ENCODE measurements at regions not wholly inside any gene's neighbourhood (a gene's known extent, or its start where the extent isn't known, plus 50 kb on each side); places are given as distances from the start of the nearest gene placed in this dataset.

GRCh38 chr18:33833842-33834241 lies 255.8 kb downstream of the ASXL3 start:
- DNase-seq (ENCODE audit: low spot score), result no peak
- peaks cover 4% of the 10 kb centered on the region; the same call in 1 of the 3 replicates for H3K36me3 Mint-ChIP-seq (ENCODE audit: low read depth)
- H3K4me1 Mint-ChIP-seq, result peaks cover 22% of the 10 kb centered on the region
- TF ChIP-seq ETS1 (IDR thresholded peaks at IDR 0.05) (no peak), CREB1 (CRISPR knock-in tag; IDR thresholded peaks at IDR 0.05; ENCODE audit: low read depth) (no peak), REST (IDR thresholded peaks at IDR 0.05; ENCODE audit: unreplicated experiment) (no peak), EZH2phosphoT487 (IDR thresholded peaks at IDR 0.05; ENCODE audit: unreplicated experiment) (no peak), STAT1 (IDR thresholded peaks at IDR 0.05; ENCODE audit: unreplicated experiment) (no peak), CTCF (conservative IDR thresholded peaks at IDR 0.05; ENCODE audit: low read depth in 2 of 2) (peak; percentile 55 to 61), EZH2 (IDR thresholded peaks at IDR 0.05; ENCODE audit: low read depth, unreplicated experiment) (no peak)
- Histone ChIP-seq H3K36me3 (ENCODE audit: insufficient read depth) (no peaks in the 10 kb centered on the region), H2AFZ (no peak overlapping the region), H3K27me3 (ENCODE audit: insufficient read depth) (no peaks in the 10 kb centered on the region), H3K27ac (ENCODE audit: low read depth) (no peak overlapping the region), H3K4me2 (no peak overlapping the region), H3K4me3 (no peak overlapping the region), H4K20me1 (replicated peaks; ENCODE audit: insufficient read depth) (no peaks in the 10 kb centered on the region), H3F3A (replicated peaks; ENCODE audit: low read depth) (no peaks in the 10 kb centered on the region), H3K4me1 (ENCODE audit: insufficient read depth) (peaks cover 15% of the 10 kb centered on the region), H3K79me2 (replicated peaks; ENCODE audit: insufficient read depth) (no peaks in the 10 kb centered on the region), H3K9me2 (ENCODE audit: insufficient read depth) (no peaks in the 10 kb centered on the region)
- peaks cover 10% of the 10 kb centered on the region for H3K9me3 Mint-ChIP-seq
- ATAC-seq, result no peak
- no peak overlapping the region for H3K27ac Mint-ChIP-seq
- no peak overlapping the region for H3K4me3 Mint-ChIP-seq
- H3K27me3 Mint-ChIP-seq (ENCODE audit: insufficient read depth, low read depth, poor library complexity), result peaks cover 2% of the 10 kb centered on the region

- Mint-ChIP-seq H3K36me3 (ENCODE audit: low read depth) (peaks cover 4% of the 10 kb centered on the region; the same call in 1 of the 3 replicates), H3K27me3 (ENCODE audit: insufficient read depth, low read depth, poor library complexity) (peaks cover 2% of the 10 kb centered on the region), H3K27ac (no peak overlapping the region), H3K4me1 (peaks cover 9% of the 10 kb centered on the region; the same call in 2 of the 3 replicates), H3K9me3 (peaks cover 10% of the 10 kb centered on the region), H3K4me3 (no peak overlapping the region)
- peaks cover under 1% of the 10 kb centered on the region; the same call in 1 of the 2 replicates for H3K4me1 ChIP-seq (ENCODE audit: insufficient read depth)
- ATAC-seq (no peak), DNase-seq (ENCODE audit: low spot score) (no peak)
- H3K4me2 ChIP-seq, result no peak overlapping the region
- no peak overlapping the region for H2AFZ ChIP-seq
- H3K4me3 ChIP-seq, result no peak overlapping the region
- no peak overlapping the region for H3K27ac ChIP-seq (ENCODE audit: low read depth)
- no peaks in the 10 kb centered on the region for H3K9me2 ChIP-seq (ENCODE audit: insufficient read depth)
- no peaks in the 10 kb centered on the region for H3K79me2 ChIP-seq (replicated peaks; ENCODE audit: insufficient read depth)
- H4K20me1 ChIP-seq (replicated peaks; ENCODE audit: insufficient read depth), result no peaks in the 10 kb centered on the region
- no peaks in the 10 kb centered on the region for H3F3A ChIP-seq (replicated peaks; ENCODE audit: low read depth)
- H3K36me3 ChIP-seq (ENCODE audit: insufficient read depth), result no peaks in the 10 kb centered on the region
- no peaks in the 10 kb centered on the region for H3K27me3 ChIP-seq (ENCODE audit: insufficient read depth)
- no peak for TF ChIP-seq CTCF (conservative IDR thresholded peaks at IDR 0.05; ENCODE audit: low read depth in 2 of 2)
- TF ChIP-seq NANOG (IDR thresholded peaks at IDR 0.05; ENCODE audit: borderline replicate concordance), result no peak
- no peak for TF ChIP-seq POLR2AphosphoS5 (IDR thresholded peaks at IDR 0.05; ENCODE audit: low read depth)
- TF ChIP-seq ZNF114 (CRISPR knock-in tag; IDR thresholded peaks at IDR 0.05), result no peak
Observed at GRCh38 chr18:33831424-33831823, 253.4 kb downstream of the ASXL3 start.

Data from GM23338 (cell line).